GM12892 (cell line): ENCODE measurements at regions not wholly inside any gene's neighbourhood (a gene's known extent, or its start where the extent isn't known, plus 50 kb on each side); places are given as distances from the start of the nearest gene placed in this dataset.

Experiments
- POLR2A ChIP-seq: IDR thresholded peaks from 2 replicates; pipeline ENCODE4 v1.6.1; 2011; ENCODE audit warnings: low read depth, low read length, control low read depth
- POLR2AphosphoS5 ChIP-seq: IDR thresholded peaks from 2 replicates; pipeline ENCODE4 v1.6.1; 2011; ENCODE audit warnings: low read depth, low read length, control low read depth

- TF ChIP-seq POLR2AphosphoS5 (no peak), POLR2A (no peak)
Observed at GRCh38 chr2:65551528-65551927, 119.1 kb upstream of the SPRED2 start.
